ENCODE measurements at regions not wholly inside any gene's neighbourhood (a gene's known extent, or its start where the extent isn't known, plus 50 kb on each side); places are given as distances from the start of the nearest gene placed in this dataset.
"Not testable (repeated sequence)": the region's sequence is repeated elsewhere in the genome, so short reads cannot be mapped to it uniquely, and the experiment has no call there.

DNA sequence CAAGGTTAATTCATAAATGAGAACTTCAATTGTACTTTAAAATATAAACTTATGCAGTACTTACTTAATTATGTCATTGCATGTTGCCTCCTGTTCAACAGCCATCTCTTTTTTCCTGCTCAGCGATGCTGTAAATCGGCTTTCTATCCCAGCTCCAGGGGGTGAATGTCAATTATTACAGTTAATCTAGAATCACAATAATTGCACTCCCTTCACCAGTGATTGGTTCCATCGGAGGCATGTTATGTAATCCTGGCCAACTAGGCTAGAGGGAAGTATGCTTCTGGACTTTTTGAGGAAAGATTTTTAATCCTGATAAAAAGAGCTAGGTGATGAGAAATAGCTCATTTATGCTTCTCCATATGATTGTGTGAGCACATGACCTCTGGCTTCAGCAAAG is 53.8 kb upstream of the SGIP1 start:
- intact Hi-C loops (cut with micrococcal nuclease): no loop called here
- no peaks in the 10 kb centered on the region for H3K79me2 ChIP-seq (ENCODE audit: insufficient read depth, low read length)
- Mint-ChIP-seq H3K27me3 (ENCODE audit: low read depth in 3 of 3) (no peaks in the 10 kb centered on the region), H3K36me3 (no peaks in the 10 kb centered on the region), H3K9me3 (peaks cover 0 to 12% (median 5%) of the 10 kb centered on the region in 7 donors), H3K4me1 (no peaks in the 10 kb centered on the region), H3K4me3 (no peak overlapping the region), H3K27ac (no peak overlapping the region)
- no peak overlapping the region for H3K27ac ChIP-seq (ENCODE audit: low read depth in 1 of 2, low read length in 2 of 2)
- no peaks in the 10 kb centered on the region for H4K20me1 ChIP-seq (ENCODE audit: insufficient read depth, low read length)
- H3K4me1 ChIP-seq (ENCODE audit: control insufficient read depth in 1 of 2, insufficient read depth in 2 of 2, low read length in 2 of 2): no peaks in the 10 kb centered on the region
- H3K4me3 ChIP-seq (replicated peaks in 1 of 3; ENCODE audit: low read depth in 2 of 3, low read length in 3 of 3): no peak overlapping the region
- no peak for DNase-seq
- no peak overlapping the region for H2AFZ ChIP-seq (ENCODE audit: insufficient read depth, low read depth, low read length, poor library complexity, severe bottlenecking)
- no peaks in the 10 kb centered on the region for H3K27me3 ChIP-seq (ENCODE audit: control insufficient read depth in 2 of 2, insufficient read depth in 2 of 2, low read length in 2 of 2)
- WGBS (ENCODE audit: insufficient coverage): no CpG with 5 or more reads among the region's 3 CpGs
- H3K36me3 ChIP-seq (replicated peaks in 1 of 2; ENCODE audit: control insufficient read depth in 1 of 2, insufficient read depth in 2 of 2, low read length in 2 of 2): no peaks in the 10 kb centered on the region
- peaks cover 0 to 7% of the 10 kb centered on the region in 2 donors for H3K9me3 ChIP-seq (replicated peaks in 1 of 2; ENCODE audit: control insufficient read depth in 1 of 2, insufficient read depth in 1 of 2, low read length in 2 of 2)
- TF ChIP-seq, protein P1, sequence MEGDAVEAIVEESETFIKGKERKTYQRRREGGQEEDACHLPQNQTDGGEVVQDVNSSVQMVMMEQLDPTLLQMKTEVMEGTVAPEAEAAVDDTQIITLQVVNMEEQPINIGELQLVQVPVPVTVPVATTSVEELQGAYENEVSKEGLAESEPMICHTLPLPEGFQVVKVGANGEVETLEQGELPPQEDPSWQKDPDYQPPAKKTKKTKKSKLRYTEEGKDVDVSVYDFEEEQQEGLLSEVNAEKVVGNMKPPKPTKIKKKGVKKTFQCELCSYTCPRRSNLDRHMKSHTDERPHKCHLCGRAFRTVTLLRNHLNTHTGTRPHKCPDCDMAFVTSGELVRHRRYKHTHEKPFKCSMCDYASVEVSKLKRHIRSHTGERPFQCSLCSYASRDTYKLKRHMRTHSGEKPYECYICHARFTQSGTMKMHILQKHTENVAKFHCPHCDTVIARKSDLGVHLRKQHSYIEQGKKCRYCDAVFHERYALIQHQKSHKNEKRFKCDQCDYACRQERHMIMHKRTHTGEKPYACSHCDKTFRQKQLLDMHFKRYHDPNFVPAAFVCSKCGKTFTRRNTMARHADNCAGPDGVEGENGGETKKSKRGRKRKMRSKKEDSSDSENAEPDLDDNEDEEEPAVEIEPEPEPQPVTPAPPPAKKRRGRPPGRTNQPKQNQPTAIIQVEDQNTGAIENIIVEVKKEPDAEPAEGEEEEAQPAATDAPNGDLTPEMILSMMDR (IDR thresholded peaks at IDR 0.05): no peak
- no peak overlapping the region for H3K9ac ChIP-seq (ENCODE audit: insufficient read depth, low read length, poor library complexity, severe bottlenecking)
- no peak overlapping the region for H3K4me2 ChIP-seq (replicated peaks; ENCODE audit: extremely low read depth, low read length, poor library complexity, severe bottlenecking)

DNA sequence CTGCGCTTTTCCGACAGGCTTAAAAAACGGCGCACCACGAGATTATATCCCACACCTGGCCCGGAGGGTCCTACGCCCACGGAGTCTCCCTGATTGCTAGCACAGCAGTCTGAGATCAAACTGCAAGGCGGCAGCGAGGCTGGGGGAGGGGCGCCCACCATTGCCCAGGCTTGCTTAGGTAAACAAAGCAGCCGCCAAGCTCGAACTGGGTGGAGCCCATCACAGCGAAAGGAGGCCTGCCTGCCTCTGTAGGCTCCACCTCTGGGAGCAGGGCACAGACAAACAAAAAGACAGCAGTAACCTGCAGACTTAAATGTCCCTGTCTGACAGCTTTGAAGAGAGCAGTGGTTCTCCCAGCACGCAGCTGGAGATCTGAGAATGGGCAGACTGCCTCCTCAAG is 52.7 kb upstream of the SGIP1 start:
- H3K9ac ChIP-seq (ENCODE audit: insufficient read depth, low read length, poor library complexity, severe bottlenecking); H3K9me3 Mint-ChIP-seq; H3K4me3 Mint-ChIP-seq; H3K4me1 ChIP-seq (ENCODE audit: control insufficient read depth in 1 of 2, insufficient read depth in 2 of 2, low read length in 2 of 2); H3K36me3 ChIP-seq (replicated peaks in 1 of 2; ENCODE audit: control insufficient read depth in 1 of 2, insufficient read depth in 2 of 2, low read length in 2 of 2); H4K20me1 ChIP-seq (ENCODE audit: insufficient read depth, low read length); H3K4me3 ChIP-seq (replicated peaks in 1 of 3; ENCODE audit: low read depth in 2 of 3, low read length in 3 of 3); H3K79me2 ChIP-seq (ENCODE audit: insufficient read depth, low read length); H3K9me3 ChIP-seq (replicated peaks in 1 of 2; ENCODE audit: control insufficient read depth in 1 of 2, insufficient read depth in 1 of 2, low read length in 2 of 2); H3K27me3 Mint-ChIP-seq (ENCODE audit: low read depth in 3 of 3); H3K4me1 Mint-ChIP-seq; DNase-seq; H2AFZ ChIP-seq (ENCODE audit: insufficient read depth, low read depth, low read length, poor library complexity, severe bottlenecking); H3K27ac Mint-ChIP-seq; intact Hi-C loops (cut with micrococcal nuclease); H3K36me3 Mint-ChIP-seq; H3K27ac ChIP-seq (ENCODE audit: low read depth in 1 of 2, low read length in 2 of 2); H3K27me3 ChIP-seq (ENCODE audit: control insufficient read depth in 2 of 2, insufficient read depth in 2 of 2, low read length in 2 of 2); H3K4me2 ChIP-seq (replicated peaks; ENCODE audit: extremely low read depth, low read length, poor library complexity, severe bottlenecking): not testable (repeated sequence)
- WGBS (ENCODE audit: insufficient coverage): 100% methylated on average over 6 of the region's 15 CpGs
